ENCODE measurements at regions not wholly inside any gene's neighbourhood (a gene's known extent, or its start where the extent isn't known, plus 50 kb on each side); places are given as distances from the start of the nearest gene placed in this dataset.
A peak's percentile ranks its signal among the peaks of the same experiment; 100 is the strongest.
"Not testable (repeated sequence)": the region's sequence is repeated elsewhere in the genome, so short reads cannot be mapped to it uniquely, and the experiment has no call there.

DNA sequence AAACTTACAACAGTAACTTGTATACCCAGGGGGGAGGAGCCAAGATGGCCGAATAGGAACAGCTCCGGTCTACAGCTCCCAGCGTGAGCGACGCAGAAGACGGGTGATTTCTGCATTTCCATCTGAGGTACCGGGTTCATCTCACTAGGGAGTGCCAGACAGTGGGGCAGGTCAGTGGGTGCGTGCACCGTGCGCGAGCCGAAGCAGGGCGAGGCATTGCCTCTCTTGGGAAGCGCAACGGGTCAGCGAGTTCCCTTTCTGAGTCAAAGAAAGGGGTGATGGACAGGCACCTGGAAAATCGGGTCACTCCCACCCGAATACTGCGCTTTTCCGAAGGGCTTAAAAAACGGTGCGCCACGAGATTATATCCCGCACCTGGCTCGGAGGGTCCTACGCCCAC lies 278.8 kb downstream of the FAM47B start:
- DNase-seq = not testable (repeated sequence)

DNA sequence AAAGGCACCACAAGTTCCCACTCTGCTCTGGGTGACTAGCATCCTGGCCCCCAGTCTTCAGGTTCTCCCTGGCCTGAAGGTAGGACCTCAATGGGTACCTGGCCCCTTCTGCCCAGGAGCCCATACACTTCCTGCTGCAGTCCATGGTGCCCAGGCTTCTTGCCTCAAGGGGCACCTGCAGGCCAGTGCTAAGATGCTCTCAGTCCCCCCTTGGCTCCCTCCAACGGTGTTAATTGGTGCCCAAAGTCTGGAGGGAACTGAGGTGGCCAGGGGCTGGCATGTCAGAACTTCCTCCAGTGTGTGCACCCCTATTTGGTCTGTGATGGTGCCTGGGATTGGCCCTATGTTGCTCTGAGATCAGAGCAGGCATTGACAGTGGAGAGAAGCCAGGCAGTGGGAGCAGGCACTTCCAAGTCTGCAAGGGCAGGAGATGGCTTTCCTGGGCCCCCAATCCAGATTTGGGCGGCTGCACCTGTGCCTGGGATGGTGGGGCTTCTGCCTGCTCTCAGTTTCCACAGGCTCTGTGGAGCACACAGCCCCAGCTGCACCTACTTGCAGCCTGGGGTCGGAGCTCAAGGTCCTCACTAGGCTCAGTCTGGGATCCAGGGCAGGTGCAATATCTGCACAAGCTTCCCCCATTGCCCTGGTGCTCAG lies 301.6 kb downstream of the FAM47B start:
- DNase-seq = no peak

DNA sequence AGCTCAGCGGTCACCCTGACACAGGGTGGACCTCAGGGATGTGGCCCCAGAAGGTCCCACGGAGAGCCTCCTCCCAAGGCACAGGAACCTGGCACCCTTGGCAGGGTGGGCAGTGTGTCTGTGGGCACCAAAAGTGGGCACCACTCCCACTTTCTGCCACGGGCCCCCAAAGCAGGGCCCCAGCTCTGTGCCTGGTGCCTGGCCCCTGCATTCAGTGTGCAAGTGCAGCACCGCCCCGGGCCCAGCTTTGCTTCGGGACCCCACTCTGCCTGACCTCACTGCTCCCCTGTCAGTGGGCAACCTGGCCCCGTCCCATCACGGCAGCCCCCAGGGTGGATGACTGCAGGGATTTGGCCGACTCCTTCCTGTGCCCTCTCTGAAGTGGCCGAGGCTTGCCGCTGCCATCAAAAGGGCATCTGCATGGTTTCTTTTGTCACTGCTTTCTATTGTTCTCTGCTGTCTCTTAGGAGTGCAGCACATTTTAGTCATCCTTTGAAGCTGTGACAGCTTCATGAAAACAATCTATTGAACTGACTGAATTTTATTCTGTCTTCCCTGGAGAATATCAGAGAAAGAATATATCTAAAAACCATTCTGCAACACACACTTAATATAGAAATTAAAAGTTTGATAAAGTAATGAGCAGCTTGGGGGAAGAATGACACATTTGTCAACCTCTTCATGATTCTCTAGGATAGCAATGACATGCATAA lies 302.4 kb downstream of the FAM47B start:
- DNase-seq = no peak

DNA sequence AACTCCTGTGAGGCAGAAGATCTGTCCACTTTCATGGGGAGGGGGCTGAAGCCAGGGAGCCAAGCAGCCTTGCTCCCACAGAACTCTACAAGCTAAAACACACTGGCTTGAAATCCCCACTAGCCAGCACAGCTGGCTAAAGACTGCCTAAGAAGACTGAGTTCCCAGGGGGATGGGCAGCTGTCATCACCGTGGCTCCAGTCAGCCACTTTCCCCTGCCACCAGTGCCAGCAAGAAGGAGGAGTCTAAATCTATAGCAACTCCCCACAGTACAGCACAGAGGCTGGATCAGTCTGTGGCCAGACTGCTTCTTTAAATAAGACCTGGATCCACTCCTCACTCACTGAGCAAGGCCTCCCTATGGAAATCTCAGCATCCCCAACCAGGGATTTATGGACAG lies 308.6 kb downstream of the FAM47B start:
- no peak for DNase-seq

DNA sequence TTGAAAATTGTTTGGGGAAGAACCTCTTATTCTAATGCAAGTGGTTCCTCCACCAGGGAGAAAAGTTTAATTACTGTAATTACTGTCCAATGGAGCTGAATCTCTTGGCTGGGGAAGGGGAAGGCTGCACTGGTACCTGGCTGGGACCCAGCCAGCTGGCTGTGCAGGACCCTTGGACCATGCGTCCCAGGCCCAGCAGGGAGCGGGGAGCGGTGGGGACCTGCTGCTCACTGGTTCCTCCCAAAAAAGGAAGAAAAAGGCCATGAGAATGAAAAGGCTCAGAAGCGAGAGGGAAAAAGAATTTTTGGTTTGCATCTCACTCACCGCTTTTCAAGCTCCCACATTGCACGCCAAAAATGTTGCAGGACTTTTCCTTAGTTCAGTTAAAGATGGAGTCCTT lies 333.5 kb downstream of the FAM47B start:
- DNase-seq = no peak

DNA sequence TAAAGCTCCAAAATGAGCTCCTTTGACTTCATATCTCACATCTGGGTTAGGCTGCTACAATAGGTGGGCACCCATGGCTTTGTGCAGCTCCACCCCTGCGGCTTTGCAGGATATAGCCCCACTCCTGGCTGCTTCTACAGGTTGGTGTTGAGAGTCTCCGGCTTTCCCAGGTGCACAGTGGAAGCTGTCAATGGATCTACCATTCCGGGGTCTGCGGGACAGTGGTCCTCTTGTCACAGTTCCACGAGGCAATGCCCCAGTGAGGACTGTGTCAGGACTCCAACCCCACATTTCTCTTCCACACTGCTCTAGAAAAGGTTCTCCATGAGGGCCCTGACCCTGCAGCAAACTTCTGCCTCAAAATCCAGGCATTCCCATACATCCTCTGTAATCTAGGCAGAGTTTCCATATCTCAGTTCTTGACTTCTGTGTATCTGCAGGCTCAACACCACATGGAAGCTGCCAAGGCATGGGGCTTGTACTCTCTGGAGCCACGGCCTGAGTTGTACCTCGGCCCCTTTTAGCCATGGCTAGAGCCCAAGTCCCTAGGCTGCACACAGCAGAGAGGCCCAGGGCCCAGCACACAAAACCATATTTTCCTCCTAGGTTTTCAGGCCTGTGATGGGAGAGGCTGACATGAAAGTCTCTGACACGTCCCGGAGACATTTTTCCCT lies 342.8 kb downstream of the FAM47B start:
- DNase-seq = no peak

DNA sequence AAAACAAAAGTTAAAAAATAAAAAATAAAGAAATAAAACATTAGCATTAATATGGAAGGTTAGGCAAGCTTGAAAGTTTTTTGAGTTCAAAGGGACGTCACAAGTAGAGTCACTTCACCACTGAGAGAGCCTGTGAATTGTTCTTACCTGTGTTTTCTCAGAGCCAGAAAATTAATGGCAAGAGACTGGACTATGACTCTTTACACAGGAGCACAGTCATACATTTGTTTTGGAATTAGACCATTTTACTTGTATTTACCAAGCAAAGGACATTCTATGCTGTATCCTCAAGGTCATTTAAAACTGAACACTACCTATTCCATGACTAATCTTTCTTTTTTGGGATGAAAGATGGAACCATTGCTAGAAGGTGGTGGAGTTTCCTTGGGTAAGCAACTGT lies 346.1 kb downstream of the FAM47B start:
- no peak for DNase-seq

DNA sequence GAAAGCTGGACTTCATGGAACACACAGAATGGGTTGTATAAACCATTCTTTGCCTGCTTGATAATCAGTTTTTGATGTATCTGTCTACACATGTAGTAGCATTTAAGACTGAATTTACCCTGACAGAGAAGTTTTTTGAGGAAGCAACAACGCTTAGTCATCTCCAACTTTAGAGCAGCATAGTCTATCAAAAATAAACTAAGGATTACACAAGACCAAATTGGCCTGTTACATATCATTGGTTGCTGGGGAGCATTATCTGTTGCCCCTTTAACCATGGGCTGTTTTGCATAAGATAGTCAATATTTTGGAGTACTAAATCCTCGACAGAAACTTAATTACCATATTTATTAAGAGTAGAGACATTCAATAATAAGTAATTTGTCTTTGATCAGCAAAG lies 347.4 kb downstream of the FAM47B start:
- DNase-seq = no peak

DNA sequence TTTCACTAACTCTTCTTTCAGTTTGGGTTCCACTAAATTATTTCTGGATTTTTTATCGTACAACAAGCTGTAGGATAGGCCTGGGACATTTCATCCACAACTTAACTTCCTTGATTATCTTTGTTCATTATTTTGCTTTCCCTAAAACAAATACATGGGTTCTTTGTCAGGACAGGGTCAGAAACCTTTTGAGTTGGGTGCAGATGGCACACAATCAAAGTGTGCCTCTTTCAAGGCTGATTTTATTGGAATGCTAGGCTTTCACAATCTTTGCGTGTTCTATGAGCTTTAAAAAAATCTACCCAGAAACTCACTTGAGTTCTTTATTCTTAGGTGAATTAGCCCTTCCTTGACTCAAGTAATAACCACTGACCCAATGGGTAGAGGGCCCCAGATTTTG lies 348.4 kb downstream of the FAM47B start:
- DNase-seq = no peak

DNA sequence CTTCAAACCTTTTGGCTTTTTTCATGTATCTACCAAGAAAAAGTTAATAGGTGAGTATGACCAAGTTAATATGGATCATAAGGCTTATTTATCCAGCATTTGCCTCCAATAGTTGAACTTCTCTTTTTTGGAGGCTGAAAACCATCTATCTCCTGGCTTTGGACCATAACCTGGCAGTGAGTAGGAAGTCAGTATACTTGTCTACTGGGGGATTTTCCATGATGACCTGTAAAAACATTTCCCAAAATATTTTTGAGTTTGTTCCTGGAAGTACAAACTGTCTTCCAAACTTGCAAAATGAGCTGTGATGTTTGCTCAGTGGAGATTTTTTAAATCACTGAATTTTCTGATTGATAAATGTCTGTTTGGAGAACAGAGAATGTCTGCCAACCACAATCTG lies 349.9 kb downstream of the FAM47B start:
- DNase-seq = no peak

DNA sequence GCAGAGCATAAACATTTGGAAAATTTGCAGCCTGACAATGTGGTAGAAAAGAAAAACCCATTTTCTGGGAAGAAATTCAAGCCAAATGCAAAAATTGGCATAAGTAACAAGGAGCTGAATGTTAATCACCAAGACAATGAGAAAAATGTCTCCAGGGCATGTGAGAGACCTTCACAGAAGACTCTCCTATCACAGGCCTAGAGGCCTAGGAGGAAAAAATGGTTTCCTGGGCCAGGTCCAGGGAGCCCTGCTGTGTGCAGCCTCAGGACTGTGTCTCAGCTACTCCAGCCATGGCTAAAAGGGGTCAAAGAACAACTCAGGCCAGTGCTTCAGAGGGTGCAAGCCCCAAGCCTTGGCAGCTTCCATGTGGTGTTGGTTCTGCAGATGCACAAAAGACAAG lies 362.4 kb downstream of the FAM47B start:
- DNase-seq = not testable (repeated sequence)

DNA sequence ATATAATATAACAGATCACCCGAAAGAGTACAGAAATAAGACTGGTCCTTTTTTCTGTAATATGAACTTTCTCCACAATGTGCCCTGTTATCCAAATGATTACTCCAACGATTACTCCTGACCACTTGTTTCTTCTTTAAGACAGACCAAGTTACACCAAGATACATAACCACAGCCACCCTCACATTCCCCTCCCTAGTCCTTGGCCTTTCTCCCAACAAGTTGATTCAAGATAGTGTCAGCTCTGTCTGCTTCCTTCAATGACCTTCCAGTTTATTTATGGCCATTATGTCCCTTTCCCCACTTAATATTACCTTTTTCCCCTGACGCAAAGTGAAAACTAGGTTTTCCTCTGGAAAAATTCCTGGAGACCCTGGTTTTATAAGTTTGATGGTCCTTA lies 397.2 kb downstream of the FAM47B start:
- DNase-seq = no peak

DNA sequence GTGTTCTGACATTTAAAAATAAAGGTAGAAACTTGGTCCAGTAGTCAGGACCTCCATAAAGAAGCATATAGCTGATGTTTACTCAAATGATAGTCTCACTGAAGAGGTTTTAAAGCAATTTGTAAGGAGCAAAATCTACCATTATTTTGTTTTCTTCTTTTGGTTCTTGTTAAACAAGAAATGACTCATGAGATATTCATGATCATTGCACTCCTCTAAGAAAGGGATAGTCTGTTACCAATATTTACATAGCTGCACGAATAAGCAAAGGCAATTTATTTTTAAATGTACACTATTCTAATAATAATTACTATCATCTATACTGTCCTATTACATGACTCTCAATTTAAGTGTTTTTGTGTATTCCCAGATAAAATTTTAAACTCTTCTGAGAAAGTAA lies 397.9 kb downstream of the FAM47B start:
- no peak for DNase-seq

DNA sequence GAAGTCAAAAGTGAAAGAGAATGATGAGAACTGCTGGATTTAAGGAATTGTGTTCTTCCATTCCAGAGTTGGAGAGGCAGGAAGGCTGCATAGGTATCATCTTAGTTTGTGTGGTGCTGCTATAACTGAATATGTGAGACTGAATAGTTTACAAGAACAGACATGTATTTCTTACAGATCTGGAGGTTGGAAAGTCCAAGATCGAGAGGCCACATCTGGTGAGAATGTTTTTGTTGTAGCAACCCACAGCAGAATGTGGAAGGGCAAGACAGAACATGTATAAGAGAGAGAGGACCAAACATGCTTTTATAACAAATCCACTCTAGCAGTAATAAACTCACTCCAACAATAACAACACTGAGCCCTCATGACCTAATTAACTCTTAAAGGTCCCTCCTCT lies 408.6 kb downstream of the FAM47B start:
- no peak for DNase-seq

DNA sequence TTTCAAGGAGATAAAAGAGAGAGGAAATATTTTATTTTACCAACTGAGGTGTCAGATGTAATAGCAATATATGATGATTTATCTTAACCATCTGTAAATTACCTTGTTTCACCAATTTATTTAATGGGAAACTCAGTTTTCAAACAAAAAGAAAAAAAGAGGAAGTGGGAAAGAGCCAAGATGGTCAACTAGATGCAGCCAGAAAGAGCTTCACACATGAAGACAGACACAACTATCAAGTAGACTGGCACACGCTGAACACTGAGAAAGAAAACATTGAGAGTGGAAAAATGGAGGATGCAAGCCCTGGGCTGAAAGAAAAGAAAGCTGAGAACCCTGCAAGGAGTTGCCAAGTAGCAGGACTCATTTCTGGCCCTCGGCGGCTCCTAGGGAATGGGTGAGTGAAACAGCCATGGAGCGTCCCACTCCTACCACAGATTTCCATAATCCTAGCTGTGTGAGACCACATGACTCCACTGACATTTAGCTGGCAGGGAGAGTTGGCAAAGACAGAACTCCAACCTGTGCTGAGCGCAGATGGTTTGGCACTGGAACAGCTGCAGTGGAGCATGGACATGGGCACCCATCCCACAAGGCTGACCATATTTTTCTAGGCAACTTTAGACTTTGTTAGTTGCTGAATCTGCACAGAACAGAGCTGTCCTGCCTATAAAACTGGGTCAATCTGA lies 409.3 kb downstream of the FAM47B start:
- DNase-seq = no peak

DNA sequence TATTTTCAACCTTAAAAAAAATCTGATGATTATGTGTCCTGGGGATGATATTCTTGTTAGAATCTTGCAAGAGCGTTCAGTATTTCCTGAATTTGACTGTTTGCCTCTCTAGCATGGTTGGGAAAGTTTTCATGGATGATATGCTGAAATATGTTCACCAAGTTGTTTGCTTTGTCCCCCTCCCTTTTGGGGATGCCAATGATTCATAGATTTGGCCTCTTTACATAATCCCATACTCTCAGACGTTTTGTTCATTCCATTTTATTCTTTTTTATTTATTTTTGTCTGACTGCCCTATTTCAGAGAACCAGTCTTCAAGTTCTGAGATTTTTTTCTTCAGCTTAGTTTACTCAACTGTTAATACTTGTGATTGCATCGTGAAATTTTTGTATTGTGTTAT lies 415.1 kb downstream of the FAM47B start:
- no peak for DNase-seq

DNA sequence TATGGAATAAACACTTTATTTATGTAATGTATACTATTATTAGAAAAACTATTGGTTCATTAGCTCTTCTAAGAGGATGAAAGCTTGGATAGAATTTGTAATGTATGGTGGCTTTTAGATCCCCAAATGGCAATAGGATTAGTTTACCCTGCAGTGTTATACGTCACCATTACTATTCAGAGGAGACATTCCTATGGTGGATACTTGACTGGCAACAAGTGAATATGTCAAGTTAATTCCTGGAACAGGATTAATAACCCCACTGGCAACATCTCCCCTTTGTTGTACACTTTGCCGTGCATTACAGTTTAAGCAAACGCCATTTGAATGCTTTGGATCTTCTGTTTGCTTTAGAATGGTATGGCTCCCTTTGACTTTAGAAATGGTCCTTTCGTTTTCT lies 420.3 kb downstream of the FAM47B start:
- DNase-seq = no peak

DNA sequence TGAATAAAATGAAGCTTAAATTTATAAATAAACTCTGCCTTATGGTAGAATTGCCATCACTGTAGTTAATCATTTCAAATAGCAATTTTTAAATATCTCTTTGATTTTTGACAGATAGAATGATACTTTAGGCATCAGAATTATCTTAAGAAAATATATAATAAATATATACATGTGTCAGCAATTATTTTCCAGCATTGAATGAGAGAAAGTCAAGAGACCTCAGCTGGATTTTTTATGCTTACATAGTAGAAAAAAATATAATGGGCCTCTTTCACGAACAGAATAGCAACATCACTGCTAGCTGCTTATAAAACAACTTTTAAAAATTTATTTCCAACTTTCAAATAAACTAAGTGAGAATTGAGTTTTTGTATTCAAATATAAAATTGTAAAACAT lies 424.0 kb upstream of the MAGEB16 start:
- no peak for DNase-seq

DNA sequence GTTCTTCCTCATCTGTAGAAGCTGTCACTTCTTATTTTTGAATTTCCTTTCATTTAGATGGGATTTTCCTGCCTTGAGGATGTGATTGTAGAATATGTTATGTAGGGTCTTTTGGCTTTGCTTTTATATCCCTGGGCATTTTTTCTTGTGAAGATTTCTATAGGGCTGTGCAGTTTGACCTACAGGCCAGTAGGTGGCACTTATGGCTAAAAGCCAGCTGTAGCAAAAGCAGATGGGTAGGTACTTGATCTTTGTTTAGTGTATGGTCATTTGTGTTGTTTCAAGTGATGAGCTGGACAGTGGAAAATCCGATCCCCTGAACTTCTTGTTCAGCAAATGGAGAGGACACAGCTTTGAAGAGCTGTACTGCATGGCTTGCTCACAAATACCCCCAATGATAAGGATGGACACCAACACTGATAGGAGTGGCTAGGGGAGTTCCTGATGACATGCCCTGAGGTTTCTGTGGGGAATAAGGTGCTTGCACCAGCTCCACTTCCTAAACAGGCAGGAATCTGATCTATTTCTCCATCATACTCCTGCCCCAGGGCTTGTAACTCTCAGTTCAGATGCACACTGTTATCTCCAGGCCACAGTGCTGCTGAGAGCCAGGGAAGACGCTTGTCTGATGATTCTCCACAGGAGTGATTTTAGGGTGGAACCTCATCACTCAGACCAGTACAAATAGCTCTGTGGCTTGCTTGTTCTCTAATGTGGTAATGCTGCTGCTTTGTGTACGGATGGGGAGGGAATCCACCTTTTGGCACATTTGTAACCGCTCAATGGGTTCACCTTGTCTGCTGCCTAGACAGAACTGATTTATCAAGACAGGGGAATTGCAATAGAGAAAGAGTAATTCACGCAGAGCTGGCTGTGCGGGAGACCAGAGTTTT lies 417.1 kb upstream of the MAGEB16 start:
- peak; percentile 10 to 20 for DNase-seq

DNA sequence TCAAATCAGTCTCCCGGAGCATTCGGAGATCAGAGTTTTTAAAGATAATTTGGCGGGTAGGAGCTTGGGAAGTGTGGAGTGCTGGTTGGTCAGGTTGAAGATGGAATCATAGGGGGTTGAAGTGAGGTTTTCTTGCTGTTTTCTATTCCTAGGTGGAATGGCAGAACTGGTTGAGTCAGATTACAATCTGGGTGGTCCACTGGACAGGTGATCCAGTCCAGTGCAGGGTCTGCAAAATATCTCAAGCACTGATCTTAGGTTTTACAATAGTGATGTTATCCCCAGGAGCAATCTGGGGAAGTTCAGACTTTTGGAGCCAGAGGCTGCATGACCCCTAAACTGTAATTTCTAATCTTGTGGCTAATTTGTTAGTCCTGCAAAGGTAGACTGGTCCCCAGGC lies 416.4 kb upstream of the MAGEB16 start:
- DNase-seq = not testable (repeated sequence)

DNA sequence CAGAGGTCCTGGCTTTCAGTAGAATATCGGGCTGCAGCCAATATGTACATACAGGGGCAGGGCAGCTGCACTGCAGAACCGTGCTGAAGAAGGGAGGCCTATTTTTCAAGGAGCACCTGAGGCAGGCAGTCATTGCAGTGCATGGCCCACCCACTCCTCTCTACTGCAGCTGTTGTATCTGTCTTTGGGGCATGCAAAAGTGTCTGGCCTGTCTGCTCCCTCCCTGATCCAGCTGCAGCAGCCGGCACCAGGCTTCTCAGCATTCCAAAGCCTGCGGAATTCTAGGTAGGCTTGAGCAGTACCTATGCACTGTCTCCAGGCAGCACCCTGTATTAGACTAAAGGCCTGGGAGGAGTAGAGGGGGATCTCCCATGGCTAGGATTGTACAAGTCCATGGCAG lies 415.2 kb upstream of the MAGEB16 start:
- no peak for DNase-seq

DNA sequence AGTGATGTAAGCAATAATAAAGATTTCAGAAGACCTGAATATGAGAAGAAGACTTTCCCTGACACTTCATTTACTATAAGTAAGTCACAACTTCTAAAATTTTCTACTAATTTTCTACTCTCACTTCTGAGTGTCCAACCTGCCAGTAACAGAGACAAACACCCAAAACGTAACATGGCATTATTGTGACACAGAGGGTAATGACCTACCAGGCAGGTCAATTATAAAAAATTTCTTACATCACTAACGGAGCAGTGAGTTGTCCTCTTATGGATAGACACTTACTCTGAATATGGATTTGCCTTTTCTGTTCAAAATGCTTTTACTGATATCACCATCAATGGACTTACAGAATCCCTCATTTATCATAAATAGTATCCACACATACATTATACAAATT lies 405.9 kb upstream of the MAGEB16 start:
- DNase-seq = no peak

DNA sequence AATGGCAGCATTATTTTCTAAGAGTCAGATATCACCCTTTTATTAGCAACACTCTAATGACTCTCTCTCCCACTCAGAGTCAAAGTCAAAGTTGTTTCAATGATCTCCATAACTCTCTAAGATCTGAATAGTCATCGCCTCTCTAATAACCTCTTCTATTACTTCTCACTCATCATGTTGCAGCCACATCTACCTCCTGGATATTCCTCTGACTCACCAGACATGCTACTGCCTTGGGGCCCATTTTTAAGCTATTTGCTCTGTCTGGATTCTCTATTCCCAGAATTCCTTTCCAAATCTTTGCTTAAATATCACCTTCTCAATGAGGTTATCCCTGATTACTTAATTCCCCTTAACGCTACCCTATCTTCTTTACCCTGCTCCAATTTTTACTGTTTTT lies 391.8 kb upstream of the MAGEB16 start:
- no peak for DNase-seq

Measured in SHP77 (cell line).